Testis (tissue), 2 donors: ENCODE measurements at regions not wholly inside any gene's neighbourhood (a gene's known extent, or its start where the extent isn't known, plus 50 kb on each side); places are given as distances from the start of the nearest gene placed in this dataset.
"Not testable (repeated sequence)": the region's sequence is repeated elsewhere in the genome, so short reads cannot be mapped to it uniquely, and the experiment has no call there.

Experiments used
- DNase-seq: peaks from one replicate; pipeline ENCODE4 v3.0.0-alpha.2; 2019
- H3K27ac ChIP-seq, 2 donors: fragments of 200-600 bp; sonication (generic); one replicate each; pipeline ENCODE4 v1.5.1; 2019
- H3K27me3 ChIP-seq: fragments of 200-600 bp; sonication (generic); one replicate; pipeline ENCODE4 v1.5.1; 2019
- H3K36me3 ChIP-seq: fragments of 200-600 bp; sonication (generic); one replicate; pipeline ENCODE4 v1.5.1; 2017; ENCODE audit warnings: low read depth; ENCODE audit errors: missing control alignments
- H3K4me1 ChIP-seq: fragments of 200-600 bp; sonication (generic); one replicate; pipeline ENCODE4 v1.5.1; 2019
- H3K4me3 ChIP-seq, 2 donors: fragments of 200-600 bp; sonication (generic); one replicate each; pipeline ENCODE4 v1.5.1; 2017 to 2019
- H3K9me3 ChIP-seq: fragments of 200-600 bp; sonication (generic); one replicate; pipeline ENCODE4 v1.5.1; 2017
- CTCF ChIP-seq, 3 experiments: fragments of 450-650 bp in 2 of 3; fragments of 200-600 bp in 1 of 3; sonication (generic) in 1 of 3; IDR thresholded peaks; one replicate each; pipeline ENCODE4 v1.5.1; 2016 to 2019; ENCODE audit warnings: antibody characterized with exemption in 3 of 3, mild to moderate bottlenecking in 2 of 3, moderate library complexity in 1 of 3
- POLR2A ChIP-seq: fragments of 450-650 bp; IDR thresholded peaks from one replicate; pipeline ENCODE4 v1.6.1; 2017; ENCODE audit warnings: antibody characterized with exemption, mild to moderate bottlenecking, moderate library complexity
- WGBS, 2 donors: methylation state at CpG; one replicate each; pipeline ENCODE4 v1.1.5; 2018; 5-methylcytosine and 5-hydroxymethylcytosine counted together
- intact Hi-C: fragments of 100-400 bp; cut with DNase I; formaldehyde crosslinking; loops from one replicate; pipeline ENCODE4 v1.15.1; 2023; ENCODE audit warnings: low total_unique reads

DNA sequence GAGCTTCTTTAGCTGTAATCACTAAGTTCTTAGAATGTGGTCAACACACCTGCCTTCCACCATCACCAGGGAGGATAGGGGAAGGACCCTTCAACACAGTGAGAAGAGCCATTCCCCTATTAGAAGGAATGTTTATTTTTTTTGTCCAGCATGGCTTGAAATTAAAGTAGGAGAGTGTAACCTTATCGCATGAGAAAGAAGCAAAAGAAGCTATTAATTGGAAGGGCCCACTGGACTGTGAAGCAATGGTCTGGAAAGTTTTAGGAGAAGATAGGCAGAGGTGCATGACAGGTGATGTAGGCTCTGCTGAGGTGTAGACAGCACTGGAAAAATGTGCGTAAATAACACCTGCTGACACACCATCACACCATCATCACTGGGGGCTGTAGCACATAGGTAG lies 1526.0 kb downstream of the MAT2B start:
- intact Hi-C loops: no loop called here
- H3K4me1 ChIP-seq: no peaks in the 10 kb centered on the region
- DNase-seq: no peak
- H3K36me3 ChIP-seq: no peaks in the 10 kb centered on the region
- TF ChIP-seq POLR2A: no peak
- TF ChIP-seq CTCF (IDR thresholded peaks at IDR 0.05): no peak
- no peaks in the 10 kb centered on the region for H3K9me3 ChIP-seq
- 92 to 93% methylated on average over 2 of the region's 2 CpGs for WGBS, 2 donors
- no peak overlapping the region for H3K27ac ChIP-seq
- H3K4me3 ChIP-seq: no peak overlapping the region
- no peaks in the 10 kb centered on the region for H3K27me3 ChIP-seq

- DNase-seq: no peak
- WGBS, 2 donors: 81 to 95% methylated on average over 1 of the region's 1 CpG
- no peak for TF ChIP-seq CTCF (IDR thresholded peaks at IDR 0.05)
- TF ChIP-seq POLR2A: no peak
- Histone ChIP-seq H3K4me3 (no peak overlapping the region), H3K27me3 (no peaks in the 10 kb centered on the region), H3K4me1 (no peaks in the 10 kb centered on the region), H3K36me3 (no peaks in the 10 kb centered on the region), H3K27ac (no peak overlapping the region), H3K9me3 (no peaks in the 10 kb centered on the region)
- intact Hi-C loops: no loop called here
These were observed 1530.1 kb downstream of the MAT2B start for GRCh38 chr5:165035520-165035919.

DNA sequence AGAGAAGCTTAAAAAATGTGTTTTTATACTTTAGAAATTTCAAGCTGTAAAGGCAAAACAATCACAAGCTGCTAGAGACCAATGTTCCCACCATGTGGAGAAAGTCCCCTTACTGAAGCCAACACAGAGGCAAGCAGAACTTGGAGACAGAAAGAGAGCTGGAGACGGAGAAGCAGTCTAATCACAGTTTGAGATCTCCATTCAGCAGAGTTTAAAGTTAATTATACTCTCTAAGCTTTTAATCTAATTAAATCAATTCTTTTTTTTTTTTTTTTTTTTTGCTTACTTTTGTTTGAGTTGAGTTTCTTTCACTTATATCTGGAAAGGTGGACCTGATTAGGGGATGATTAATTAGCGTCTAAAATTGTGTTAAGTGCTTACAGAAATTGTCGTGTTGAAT lies 1534.3 kb downstream of the MAT2B start:
- intact Hi-C loops: no loop called here
- H3K27ac ChIP-seq: no peak overlapping the region
- H3K36me3 ChIP-seq: no peaks in the 10 kb centered on the region
- H3K4me3 ChIP-seq: no peak overlapping the region
- H3K4me1 ChIP-seq: no peaks in the 10 kb centered on the region
- no peak for TF ChIP-seq POLR2A
- TF ChIP-seq CTCF (IDR thresholded peaks at IDR 0.05): no peak
- H3K27me3 ChIP-seq: no peaks in the 10 kb centered on the region
- WGBS, 2 donors: 85% methylated on average over 3 of the region's 3 CpGs
- H3K9me3 ChIP-seq: no peaks in the 10 kb centered on the region
- DNase-seq: no peak

GRCh38 chr5:165045941-165046340 lies 1540.5 kb downstream of the MAT2B start:
- H3K27me3 ChIP-seq, H3K36me3 ChIP-seq, H3K4me1 ChIP-seq, H3K9me3 ChIP-seq, DNase-seq, H3K27ac ChIP-seq, intact Hi-C loops, H3K4me3 ChIP-seq: not testable (repeated sequence)
- WGBS, 2 donors: 86 to 90% methylated on average over 2 to 7 of the region's 7 CpGs

DNA sequence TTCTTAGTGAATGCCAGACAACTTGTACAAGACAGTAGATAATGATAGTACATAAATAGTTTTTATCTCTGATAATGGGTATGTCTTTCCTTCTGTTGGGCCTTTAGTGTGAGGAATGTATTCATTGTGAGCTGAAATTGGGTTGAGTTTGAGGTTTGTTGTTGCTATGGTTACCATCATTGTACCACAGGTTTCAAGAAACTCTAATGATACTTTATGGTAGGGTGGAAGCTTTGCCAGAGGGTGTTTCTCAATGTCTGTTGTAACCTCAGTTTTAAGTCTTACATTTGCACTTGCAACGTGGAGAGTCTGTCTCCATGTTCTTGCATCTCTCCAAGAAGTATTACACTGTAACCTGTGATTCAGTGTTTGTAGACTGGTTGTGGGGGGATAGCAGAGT lies 1550.1 kb downstream of the MAT2B start:
- H3K27ac ChIP-seq: no peak overlapping the region
- TF ChIP-seq CTCF (IDR thresholded peaks at IDR 0.05): no peak
- TF ChIP-seq POLR2A: no peak
- no peaks in the 10 kb centered on the region for H3K27me3 ChIP-seq
- H3K4me1 ChIP-seq: no peaks in the 10 kb centered on the region
- H3K9me3 ChIP-seq: no peaks in the 10 kb centered on the region
- no peaks in the 10 kb centered on the region for H3K36me3 ChIP-seq
- whole genome bisulfite sequencing, 2 donors: 69 to 96% methylated on average over 1 of the region's 1 CpG
- DNase-seq: no peak
- no peak overlapping the region for H3K4me3 ChIP-seq
- intact Hi-C loops: no loop called here
